Stimulated activated CD4-positive, alpha-beta T cell treated with anti-CD3 and anti-CD28 coated beads, Interleukin-1b, Interleukin-23, amount 100 ng/mL, for 48 hours (primary cell): ENCODE measurements at regions not wholly inside any gene's neighbourhood (a gene's known extent, or its start where the extent isn't known, plus 50 kb on each side); places are given as distances from the start of the nearest gene placed in this dataset.

ENCODE experiments used
- DNase-seq: peaks from one replicate; pipeline ENCODE4 v3.0.0-alpha.2; 2020

DNA sequence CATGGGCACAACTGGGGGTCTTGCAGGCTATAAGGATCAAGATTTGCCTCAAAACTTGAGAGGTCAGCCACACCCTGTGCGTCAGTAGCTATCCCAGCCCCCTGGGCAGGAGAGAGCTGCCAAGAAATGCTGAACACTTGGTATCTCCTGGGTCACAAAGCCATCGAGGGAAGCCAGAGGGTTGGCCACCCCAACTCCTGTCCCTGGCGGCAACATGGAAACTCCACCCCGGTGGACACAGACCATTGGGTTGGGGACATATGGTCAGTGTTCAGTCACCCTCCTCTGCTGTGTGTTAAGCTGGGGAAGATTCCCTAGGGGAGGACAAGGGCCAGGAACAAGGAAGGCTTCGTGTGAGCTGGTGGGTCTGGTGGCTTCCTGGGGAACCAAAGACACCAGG lies 140.6 kb downstream of the C5orf15 start:
- DNase-seq: no peak

DNA sequence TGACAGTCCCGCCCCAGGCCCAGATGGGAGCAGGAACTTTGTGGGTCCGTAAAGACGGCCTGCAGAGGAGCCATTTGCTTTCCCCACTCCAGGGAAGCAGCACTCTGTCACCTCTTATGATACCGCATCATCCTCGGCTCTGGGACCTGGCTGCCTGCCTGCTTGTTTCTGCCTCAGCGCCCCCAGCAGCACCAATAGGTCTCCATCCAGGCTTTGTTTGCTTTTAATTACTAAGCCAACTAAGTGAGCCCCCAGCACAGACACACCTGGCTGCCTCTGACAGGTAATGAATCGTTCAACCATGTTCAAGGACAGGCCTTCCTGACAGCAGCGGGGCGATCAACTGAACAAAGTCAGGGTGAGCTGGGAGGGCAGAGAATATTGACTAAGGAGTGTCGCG lies 141.4 kb downstream of the C5orf15 start:
- no peak for DNase-seq

GRCh38 chr5:133825631-133826289 lies 142.7 kb downstream of the C5orf15 start:
- DNase-seq: no peak

- DNase-seq: peak; percentile 17
These were observed 143.7 kb downstream of the C5orf15 start for GRCh38 chr5:133824661-133825254.

GRCh38 chr5:133821889-133822288 lies 146.5 kb downstream of the C5orf15 start:
- no peak for DNase-seq

DNA sequence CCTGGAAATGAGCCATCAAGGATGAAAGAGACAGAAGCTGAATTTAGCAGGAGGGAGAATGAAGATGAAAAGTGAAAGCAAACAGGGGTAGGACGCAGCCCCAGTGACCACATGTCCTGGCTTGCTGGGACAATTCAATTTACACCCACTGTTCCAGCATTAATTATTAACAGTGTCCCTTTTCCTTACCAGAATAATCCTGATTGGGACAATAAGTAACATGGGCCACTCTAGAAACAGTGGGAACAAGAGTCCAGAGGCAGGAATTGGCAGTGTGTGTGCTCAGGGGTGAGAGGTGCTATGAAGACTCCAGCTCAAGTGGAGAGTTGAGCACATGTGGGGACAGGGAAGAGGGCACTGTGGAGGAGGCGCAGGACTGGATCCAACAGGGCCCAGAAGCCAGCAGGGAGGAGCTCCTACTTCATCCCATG lies 147.1 kb downstream of the C5orf15 start:
- DNase-seq: no peak

DNA sequence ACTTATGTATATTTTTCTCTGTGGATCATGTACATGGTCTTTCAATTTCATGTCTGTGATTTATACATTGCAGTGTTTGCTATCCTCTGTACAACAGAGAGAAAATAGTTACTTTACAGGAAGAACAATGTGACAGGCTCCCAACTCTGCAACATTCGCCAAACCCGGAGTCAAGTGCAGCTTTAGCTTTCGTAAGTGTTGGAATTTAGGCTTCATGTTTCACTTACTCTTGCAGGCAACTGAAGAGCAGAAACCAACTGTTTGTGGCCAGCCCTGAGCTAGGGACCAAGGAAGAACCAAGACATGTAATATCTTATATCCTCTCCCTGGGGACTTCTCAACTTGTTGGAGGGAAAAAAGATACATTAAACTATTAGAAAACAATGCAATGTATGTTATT lies 147.9 kb downstream of the C5orf15 start:
- DNase-seq: no peak

GRCh38 chr5:133819977-133820471 lies 148.4 kb downstream of the C5orf15 start:
- no peak for DNase-seq

DNA sequence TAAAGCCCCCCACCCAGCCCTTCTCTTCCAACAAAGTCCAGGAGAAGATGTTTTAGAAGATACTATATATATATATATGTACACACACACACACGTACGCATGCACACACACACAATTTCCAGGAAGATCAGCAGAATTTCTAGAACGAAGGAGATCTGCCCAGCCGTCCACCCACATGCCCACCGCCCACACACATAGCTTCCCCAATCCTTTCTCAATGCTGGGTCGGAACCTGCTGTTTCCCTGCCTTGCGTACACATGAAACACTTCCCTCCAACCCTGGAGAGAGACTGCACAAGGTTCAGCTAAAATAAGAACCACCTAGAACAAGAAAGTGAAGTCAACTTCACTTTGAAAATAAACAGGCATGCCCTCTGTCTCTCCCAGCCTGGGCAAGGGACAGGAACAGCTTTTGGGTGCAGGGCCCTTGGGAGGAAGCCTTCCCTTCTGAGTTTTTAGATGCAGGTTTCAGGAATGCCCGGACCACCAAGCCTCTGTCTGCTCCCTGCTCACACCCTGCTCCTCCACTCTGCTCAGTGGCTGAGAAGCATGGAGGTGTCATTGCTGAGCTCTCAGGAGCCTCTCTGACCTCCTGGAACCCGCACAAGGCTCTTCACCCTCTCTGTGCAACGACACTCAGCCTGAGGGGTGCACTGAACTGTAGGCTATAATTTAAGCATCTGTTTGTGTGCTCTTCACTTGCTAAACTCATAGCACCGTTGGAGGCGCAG lies 149.4 kb downstream of the C5orf15 start:
- DNase-seq: no peak

DNA sequence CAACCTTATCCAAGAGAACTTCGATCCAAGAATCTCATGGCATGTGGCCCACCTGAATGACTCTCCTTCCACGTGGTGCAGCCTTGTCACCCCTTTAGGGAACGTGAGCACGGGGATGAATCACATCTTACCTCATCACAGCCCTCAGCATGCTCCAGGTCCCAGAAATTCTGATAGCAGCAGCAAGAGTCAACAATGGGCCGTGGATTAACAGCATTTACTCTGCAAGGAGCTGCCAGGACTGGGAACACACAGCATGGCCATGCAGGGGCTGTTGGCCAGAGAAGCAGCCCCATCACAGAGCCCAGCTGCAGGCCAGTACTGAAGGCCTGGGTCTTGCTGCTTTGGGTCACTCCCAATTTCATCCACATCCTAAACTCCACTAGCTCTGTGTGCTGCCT lies 150.4 kb downstream of the C5orf15 start:
- DNase-seq: no peak

DNA sequence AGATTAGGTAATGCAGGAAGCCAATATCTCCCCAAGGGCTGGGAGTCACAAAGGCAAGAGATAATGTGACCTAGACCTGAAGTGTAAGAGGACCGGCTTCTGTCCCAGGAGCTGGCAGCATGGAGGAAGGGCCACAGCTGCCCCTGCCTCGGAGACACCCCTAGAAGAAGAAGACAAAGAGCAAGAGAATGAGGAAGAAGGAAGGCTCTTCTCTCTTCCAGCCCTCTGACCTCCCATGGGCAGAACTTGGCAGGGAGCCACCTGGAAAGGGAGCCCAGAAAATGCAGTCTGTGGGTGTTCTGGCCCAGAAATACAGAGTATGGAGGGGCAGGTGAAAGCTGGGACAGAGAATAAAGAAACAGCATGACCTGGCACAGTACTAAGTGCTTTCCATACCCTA lies 151.0 kb downstream of the C5orf15 start:
- DNase-seq: no peak

GRCh38 chr5:133816791-133817190 lies 151.6 kb downstream of the C5orf15 start:
- no peak for DNase-seq

DNA sequence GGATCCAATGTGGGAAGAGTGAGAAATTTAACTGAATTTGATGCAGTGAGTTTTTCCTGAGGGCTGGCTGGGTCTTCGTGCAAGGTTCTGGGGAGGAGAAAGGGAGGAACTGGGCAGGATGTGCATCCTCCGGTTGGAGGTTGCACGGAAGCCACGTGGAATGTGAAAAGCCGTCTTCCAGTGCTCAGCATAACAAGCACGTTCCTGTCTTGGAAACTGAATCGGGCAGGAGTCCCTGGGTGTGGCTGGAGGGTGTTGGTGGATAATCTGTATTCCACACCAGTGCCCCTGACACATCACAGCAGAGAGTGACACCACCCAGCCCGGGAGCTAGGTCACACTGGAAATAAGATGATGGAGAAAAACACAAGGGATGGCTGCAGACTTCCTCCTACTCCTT lies 154.3 kb downstream of the C5orf15 start:
- no peak for DNase-seq

- no peak for DNase-seq
These were observed 157.3 kb downstream of the C5orf15 start for GRCh38 chr5:133811168-133811567.

DNA sequence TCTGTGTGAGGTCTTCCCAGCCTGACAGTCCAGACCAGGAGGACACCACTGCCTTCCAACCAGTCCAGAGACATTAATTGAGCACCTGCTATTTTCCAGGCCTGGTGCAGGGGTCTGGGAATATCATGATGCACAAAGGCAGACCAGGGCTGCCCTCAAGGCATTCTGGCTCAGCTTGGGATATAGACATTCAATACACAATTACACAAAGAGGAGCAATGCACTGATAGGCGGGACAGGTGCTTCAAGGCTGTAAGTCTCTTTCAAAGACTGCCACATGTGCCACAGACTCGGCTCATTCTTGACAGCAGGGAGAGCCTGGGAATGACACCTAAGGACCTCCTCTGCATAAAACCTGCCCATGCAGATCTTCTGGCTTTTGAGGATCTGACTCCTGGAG lies 158.6 kb downstream of the C5orf15 start:
- DNase-seq: no peak

GRCh38 chr5:133807348-133807747 lies 161.1 kb downstream of the C5orf15 start:
- DNase-seq: no peak

DNA sequence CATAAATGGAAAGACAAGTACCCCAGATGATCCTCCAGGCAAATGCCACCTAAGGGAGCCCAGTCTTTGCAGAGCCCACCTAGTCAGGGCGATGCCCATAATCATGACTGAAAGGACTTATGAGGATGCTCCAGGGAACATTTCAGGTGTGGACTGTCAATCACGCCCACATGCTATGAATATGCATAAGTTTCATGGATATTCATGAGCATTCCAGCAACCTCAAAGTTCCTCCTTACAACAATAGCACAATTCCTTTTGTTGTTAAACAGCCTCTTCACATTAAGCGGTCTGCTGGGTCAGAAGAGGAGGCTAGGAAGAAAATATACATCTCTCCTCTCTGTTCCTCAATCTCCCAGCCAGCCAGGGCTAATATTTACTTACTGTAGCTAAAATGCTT lies 161.6 kb downstream of the C5orf15 start:
- no peak for DNase-seq

GRCh38 chr5:133801955-133802751 lies 166.3 kb downstream of the C5orf15 start:
- DNase-seq: no peak

DNA sequence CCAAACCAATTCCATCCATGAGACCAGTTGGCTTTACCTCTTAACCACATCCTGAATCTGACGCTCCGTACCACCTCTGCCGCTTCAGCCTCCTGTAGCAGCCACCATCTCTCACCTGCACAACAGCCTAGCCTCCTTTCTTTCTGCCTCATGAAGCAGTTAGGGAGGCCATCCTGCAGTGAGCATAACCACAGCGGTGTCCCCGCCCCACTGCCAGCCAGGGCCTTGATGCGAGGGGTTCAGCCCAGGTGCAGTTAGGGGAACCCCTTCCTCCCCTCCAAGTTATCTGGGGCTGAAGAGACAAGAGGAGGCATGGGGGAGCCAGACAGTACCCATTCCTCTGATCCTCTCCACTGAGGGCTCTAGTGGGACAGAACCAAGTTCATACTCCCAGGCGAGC lies 167.0 kb downstream of the C5orf15 start:
- no peak for DNase-seq

- no peak for DNase-seq
These were observed 168.7 kb downstream of the C5orf15 start for GRCh38 chr5:133799571-133800237.

DNA sequence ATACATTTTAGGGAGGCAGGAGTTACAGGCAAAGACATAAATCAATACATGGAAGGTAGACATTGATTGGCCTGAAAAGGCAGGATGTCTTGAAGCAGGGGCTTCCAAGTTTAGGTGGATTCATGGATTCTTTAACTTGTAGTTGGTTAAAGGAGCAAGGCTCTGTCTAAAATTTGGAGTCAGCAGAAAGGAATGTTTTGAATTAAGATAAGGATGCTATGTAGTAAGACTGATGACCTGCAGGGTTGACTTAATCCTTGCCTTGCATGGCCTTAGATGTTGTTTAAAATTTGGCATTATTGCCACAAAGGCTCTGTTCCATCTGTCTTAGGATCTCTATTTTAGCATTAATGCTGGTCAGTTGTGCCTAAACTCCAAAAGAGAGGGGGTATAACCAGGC lies 171.3 kb downstream of the C5orf15 start:
- DNase-seq: no peak

DNA sequence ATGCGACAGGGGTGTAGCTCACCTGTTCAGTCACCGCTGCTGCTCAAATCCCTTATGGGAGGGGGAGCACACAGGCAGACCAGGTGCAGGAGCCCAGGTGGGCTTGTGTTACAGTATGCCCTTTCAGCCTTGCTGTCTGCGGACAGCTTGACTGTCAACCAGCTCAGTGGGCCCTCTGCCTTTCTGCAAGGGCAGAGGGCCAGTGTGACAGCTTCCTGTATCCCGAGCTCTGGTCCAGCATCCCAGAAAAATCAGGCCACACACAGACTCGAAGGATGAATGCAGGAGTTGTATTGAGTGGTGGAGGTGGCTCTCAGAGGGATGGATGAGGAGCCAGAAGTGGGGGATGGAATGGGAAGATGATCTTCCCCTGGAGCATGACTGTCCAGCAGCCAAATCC lies 172.2 kb downstream of the C5orf15 start:
- no peak for DNase-seq
